GM19238 (cell line): ENCODE measurements at regions not wholly inside any gene's neighbourhood (a gene's known extent, or its start where the extent isn't known, plus 50 kb on each side); places are given as distances from the start of the nearest gene placed in this dataset.

Source experiments
- DNase-seq: peaks from one replicate; pipeline ENCODE4 v3.0.0; 2011; ENCODE audit warnings: low spot score; ENCODE audit not compliant: insufficient read length

GRCh38 chr18:78199002-78199401 lies 780.6 kb upstream of the SALL3 start:
- DNase-seq: no peak

GRCh38 chr18:78199611-78200010 lies 780.0 kb upstream of the SALL3 start:
- DNase-seq: no peak

GRCh38 chr18:78207942-78208341 lies 771.7 kb upstream of the SALL3 start:
- DNase-seq: no peak

DNA sequence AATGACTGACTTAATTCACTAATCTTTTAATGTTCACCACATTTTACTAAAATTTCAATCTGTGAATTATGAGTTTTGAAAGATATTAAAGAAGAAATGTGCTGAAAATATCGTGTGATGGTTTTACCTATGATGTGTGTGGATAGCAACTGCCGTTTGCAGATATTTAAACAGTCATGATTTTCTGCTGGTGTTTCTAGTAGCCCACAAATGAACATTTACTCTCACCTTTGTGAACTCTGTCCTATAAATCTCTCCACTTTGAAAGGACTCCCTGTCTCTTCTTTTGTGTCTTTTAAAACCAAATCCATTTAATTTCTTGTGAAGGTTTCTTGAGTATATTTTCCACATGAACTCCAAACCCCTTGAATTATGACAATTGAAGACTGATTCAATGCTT lies 771.2 kb upstream of the SALL3 start:
- DNase-seq: no peak

- DNase-seq: no peak
Measured at GRCh38 chr18:78213361-78213994, 766.1 kb upstream of the SALL3 start.

GRCh38 chr18:78221496-78221895 lies 758.1 kb upstream of the SALL3 start:
- no peak for DNase-seq

GRCh38 chr18:78228974-78229373 lies 750.6 kb upstream of the SALL3 start:
- no peak for DNase-seq

DNA sequence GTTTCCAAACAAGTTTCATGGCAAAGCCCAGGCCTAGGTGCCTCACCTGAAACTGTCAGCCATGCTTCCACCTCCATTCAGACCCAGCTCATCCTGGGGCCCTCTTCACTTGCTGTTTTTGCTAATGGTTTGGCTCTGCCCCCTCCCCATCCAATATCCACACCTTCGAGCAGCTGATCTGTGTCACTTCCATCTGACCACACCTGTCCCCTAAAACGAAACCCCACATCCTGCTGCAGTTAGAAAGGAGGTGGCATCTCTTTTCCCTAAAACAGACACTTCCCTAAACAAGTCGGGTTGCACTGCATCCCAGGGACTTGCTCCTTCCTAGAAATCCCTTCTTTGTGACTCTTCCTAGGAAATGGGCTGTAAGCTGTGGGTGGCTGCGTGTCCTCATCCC lies 748.7 kb upstream of the SALL3 start:
- no peak for DNase-seq

DNA sequence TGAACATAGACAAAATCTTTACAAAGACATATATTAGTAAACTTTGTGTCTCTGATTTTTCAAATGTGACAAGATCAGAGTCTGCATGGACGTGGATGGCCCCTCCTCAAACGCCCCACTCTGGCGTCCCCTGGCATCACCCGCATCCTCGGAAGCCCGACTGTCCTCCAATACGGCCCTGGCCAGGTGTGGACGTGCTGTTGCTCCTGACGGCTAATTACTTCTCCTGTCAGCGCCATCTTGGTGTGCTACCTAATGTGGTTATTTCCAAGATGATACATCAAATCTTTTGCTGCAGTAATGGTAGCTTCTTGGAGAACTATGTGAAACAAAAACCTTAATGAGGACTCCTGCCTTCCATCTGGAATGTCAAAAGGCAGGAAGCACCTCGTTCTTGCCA lies 747.4 kb upstream of the SALL3 start:
- DNase-seq: no peak

- no peak for DNase-seq
Measured at GRCh38 chr18:78237864-78238263, 741.8 kb upstream of the SALL3 start.

DNA sequence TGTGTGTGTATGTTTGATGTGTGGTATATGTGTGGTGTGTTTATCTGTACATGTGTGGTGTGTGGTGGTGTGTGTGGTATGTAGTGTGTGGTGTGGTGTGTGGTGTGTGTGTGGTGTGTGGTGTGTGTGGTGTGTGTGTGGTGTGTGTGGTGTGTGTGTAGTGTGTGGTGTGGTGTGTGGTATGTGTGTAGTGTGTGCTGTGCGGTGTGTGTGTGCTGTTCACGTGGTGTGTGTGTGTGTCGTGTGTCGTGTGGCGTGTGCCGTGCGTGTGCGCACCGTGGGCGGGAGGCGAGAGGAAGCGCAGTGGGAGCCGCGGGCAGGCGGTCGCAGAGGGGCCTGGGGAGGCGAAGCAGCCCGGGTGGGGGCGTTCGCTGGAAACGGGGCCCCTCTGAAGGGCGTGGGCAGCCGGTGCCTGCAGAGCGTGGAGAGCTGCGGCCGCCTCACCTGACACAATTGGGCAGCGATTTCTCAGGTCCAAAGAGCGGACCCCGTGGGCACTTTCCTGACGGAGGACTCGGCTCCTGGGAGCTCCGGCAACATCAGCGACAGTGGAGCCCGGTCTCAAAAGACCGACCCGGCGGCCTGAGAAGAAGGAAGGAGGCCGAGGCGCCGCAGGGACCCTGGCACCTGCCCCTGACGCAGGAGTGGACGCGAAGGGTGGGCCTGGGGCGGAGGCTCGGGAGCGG lies 741.1 kb upstream of the SALL3 start:
- no peak for DNase-seq

- DNase-seq: no peak
Measured at GRCh38 chr18:78239090-78239457, 740.5 kb upstream of the SALL3 start.

GRCh38 chr18:78240101-78240500 lies 739.5 kb upstream of the SALL3 start:
- DNase-seq: no peak

DNA sequence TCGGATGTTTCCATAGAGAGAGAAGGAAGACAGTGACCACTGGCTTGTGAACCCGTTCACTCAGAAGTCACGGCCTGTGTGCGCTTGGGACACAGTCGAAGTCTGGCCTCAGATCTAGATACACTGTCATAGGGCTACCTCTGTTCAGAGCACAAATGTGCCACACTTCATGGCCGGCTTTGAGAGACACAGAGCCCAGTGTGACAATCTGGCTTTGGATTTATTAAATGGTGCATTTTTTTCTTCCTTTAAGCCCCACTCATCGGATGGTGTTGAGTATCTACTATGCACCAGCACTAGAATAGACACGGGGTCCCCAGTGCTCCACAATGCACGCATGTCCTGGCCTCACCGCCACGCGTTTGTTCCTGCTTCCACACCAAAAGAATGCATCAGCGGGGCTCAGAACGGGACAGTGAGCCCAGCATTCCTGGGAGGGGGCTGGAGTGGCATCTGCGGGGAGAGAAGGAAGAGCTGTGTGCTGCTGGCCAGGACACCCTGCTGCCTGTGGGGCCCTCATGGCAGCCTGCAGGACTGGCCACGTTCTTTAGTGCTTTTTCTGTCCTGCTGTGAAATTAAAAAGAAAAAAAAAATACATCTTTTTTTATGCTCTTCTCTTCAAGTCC lies 738.9 kb upstream of the SALL3 start:
- no peak for DNase-seq

GRCh38 chr18:78241535-78242253 lies 737.9 kb upstream of the SALL3 start:
- no peak for DNase-seq

DNA sequence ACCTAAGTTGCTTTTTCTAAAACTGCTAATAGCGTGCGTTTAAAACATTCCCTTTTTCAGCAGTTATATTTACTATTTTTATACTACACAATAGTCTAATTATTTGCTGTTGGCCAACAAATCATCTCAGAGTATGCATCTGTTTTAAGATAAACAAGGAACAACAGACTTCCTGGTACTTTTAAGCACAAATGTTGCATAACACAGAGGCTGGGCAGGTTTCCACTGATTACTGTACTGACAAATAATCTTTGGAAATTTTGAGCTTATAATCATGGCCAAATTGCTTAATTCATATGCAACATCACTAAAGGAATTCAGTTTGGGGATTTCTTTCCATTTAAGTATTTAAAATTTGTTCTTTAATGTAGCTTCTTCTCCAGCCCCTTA lies 737.4 kb upstream of the SALL3 start:
- DNase-seq: no peak

- DNase-seq: no peak
Measured at GRCh38 chr18:78242806-78243205, 736.8 kb upstream of the SALL3 start.

DNA sequence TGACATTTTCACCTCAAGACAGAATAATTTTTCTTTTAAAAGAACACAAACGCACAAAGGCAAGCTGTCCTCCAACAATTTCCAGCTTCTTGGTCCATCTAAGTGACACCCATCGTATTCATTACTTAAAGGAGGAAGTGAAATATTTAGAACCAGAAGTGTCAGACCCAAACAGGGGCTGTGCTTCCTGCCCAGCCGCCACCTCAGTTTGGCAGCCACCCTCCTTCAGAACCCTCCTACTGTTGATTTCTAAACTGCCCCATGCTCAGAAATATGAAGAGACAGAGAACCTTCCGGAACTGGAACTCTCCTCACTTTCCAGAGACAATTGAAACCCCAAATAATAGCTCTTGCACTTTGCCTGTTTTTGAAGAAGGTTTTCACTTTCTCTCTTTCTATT lies 734.8 kb upstream of the SALL3 start:
- DNase-seq: no peak

DNA sequence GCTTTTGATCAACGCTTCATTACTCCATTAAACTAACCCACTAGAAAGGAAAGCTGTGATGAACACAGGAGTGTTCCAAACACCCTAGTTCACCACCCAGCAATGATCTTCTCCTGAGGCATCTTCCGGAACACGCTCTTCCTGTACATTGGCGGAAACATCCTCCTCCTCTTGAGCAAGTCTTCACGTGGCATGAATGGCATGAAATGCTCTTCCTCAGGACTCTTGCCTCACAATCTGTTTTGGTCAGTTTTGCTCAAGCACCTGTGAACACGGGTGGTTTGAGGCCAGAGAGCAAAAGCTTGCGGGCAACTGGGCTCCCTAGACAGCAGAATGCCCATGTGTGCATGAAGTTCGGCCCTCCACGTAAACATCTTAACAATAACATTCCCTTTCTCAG lies 734.2 kb upstream of the SALL3 start:
- no peak for DNase-seq

- no peak for DNase-seq
Measured at GRCh38 chr18:78246050-78246449, 733.6 kb upstream of the SALL3 start.

DNA sequence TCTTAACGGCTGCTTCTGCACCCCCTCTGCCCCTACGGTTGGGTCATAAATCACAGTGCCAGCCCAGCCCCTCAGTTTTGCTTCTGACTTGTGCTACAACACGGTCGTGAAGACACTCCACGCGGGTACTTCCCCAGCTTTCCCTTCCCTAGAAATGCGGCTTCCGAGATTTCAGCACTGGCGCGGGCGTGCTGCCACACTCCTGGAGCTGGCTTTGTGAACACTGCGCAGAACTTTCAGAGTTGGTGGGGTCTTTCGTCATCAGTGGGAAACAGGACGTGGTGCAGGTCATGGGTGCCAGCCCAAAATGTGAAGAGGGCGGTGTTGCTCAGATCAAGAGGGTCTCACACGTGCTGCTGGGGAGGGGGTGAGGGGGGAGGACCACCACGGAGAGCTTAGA lies 733.0 kb upstream of the SALL3 start:
- DNase-seq: no peak

- DNase-seq: no peak
Measured at GRCh38 chr18:78247615-78248289, 731.9 kb upstream of the SALL3 start.
